ENCODE measurements at regions not wholly inside any gene's neighbourhood (a gene's known extent, or its start where the extent isn't known, plus 50 kb on each side); places are given as distances from the start of the nearest gene placed in this dataset.
A peak's percentile ranks its signal among the peaks of the same experiment; 100 is the strongest.

DNA sequence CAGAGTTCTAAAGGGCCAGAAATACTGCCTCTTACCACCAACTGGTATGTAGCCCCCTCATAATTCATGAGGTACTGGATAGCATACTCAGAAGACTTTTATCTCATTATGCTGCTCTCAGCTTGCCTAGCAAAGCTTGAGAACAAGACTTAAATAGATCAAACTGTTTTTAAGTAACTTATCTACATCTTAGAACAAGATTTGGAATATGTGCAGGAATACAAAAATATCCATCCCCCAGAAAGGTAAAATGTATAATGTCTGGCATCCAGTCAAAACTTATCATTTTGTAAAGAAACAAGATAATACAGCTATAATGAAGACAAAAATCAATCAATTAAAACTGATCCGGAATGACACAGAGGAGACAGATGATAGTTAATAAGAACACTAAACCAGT, 400.4 kb upstream of the TGFBR2 start:
- Histone ChIP-seq H3K27me3 (no peaks in the 10 kb centered on the region), H3K9me3 (ENCODE audit: low read depth) (no peaks in the 10 kb centered on the region), H3K36me3 (no peaks in the 10 kb centered on the region), H3K4me1 (ENCODE audit: low read depth) (no peaks in the 10 kb centered on the region), H3K4me3 (no peak overlapping the region), H3K27ac (no peak overlapping the region)
- DNase-seq (ENCODE audit: low read depth in 1 of 2, low spot score in 1 of 2): no peak
- no peak for TF ChIP-seq CTCF (IDR thresholded peaks at IDR 0.05; ENCODE audit: low read depth, low read length)

- peak in 1 of 2 donors; percentile 24 for DNase-seq (ENCODE audit: low read depth in 1 of 2, low spot score in 1 of 2)
- H3K27ac ChIP-seq: no peak overlapping the region
- no peak for TF ChIP-seq CTCF (IDR thresholded peaks at IDR 0.05; ENCODE audit: low read depth, low read length)
- no peaks in the 10 kb centered on the region for H3K9me3 ChIP-seq (ENCODE audit: low read depth)
- H3K36me3 ChIP-seq: no peaks in the 10 kb centered on the region
- peaks cover 5% of the 10 kb centered on the region for H3K4me1 ChIP-seq (ENCODE audit: low read depth)
- H3K27me3 ChIP-seq: no peaks in the 10 kb centered on the region
- H3K4me3 ChIP-seq: no peak overlapping the region
Observed at GRCh38 chr3:30221619-30222018, 384.8 kb upstream of the TGFBR2 start.

DNA sequence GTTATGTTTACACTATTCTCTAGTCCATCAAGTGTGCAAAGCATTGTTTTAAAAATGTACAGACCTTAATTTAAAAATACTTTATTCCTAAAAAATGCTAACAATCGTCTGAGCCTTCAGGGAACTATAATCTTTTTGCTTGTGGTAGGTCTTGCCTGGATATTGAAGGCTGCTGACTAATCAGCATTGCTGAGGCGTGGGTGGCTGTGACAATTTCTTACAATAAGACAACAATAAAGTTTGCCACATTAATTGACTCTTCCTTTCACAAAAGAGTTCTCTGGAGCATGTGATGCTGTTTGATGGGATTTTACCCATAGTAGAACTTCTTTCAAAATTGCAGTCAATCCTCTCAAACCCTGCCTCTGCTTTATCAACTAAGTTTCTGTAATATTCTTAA, 384.0 kb upstream of the TGFBR2 start:
- Histone ChIP-seq H3K27ac (no peak overlapping the region), H3K4me3 (no peak overlapping the region), H3K36me3 (no peaks in the 10 kb centered on the region), H3K9me3 (ENCODE audit: low read depth) (no peaks in the 10 kb centered on the region), H3K4me1 (ENCODE audit: low read depth) (peaks cover 5% of the 10 kb centered on the region), H3K27me3 (no peaks in the 10 kb centered on the region)
- DNase-seq (ENCODE audit: low read depth in 1 of 2, low spot score in 1 of 2): peak in 1 of 2 donors; percentile 28
- TF ChIP-seq CTCF (IDR thresholded peaks at IDR 0.05; ENCODE audit: low read depth, low read length): no peak

GRCh38 chr3:30225021-30225420, 381.4 kb upstream of the TGFBR2 start:
- DNase-seq (ENCODE audit: low read depth in 1 of 2, low spot score in 1 of 2): peak in 1 of 2 donors; percentile 27
- H3K4me3 ChIP-seq: no peak overlapping the region
- H3K27ac ChIP-seq: no peak overlapping the region
- no peaks in the 10 kb centered on the region for H3K27me3 ChIP-seq
- no peaks in the 10 kb centered on the region for H3K9me3 ChIP-seq (ENCODE audit: low read depth)
- H3K4me1 ChIP-seq (ENCODE audit: low read depth): peaks cover 5% of the 10 kb centered on the region
- TF ChIP-seq CTCF (IDR thresholded peaks at IDR 0.05; ENCODE audit: low read depth, low read length): no peak
- no peaks in the 10 kb centered on the region for H3K36me3 ChIP-seq

- no peak overlapping the region for H3K27ac ChIP-seq
- DNase-seq (ENCODE audit: low read depth in 1 of 2, low spot score in 1 of 2): no peak
Observed at GRCh38 chr3:30226601-30227151, 379.7 kb upstream of the TGFBR2 start.

More at GRCh38 chr3:30226601-30227151, 379.7 kb upstream of the TGFBR2 start:
- peaks cover 5% of the 10 kb centered on the region for H3K4me1 ChIP-seq (ENCODE audit: low read depth)
- no peaks in the 10 kb centered on the region for H3K27me3 ChIP-seq
- no peak overlapping the region for H3K4me3 ChIP-seq
- no peaks in the 10 kb centered on the region for H3K9me3 ChIP-seq (ENCODE audit: low read depth)
- H3K36me3 ChIP-seq: no peaks in the 10 kb centered on the region
- no peak for TF ChIP-seq CTCF (IDR thresholded peaks at IDR 0.05; ENCODE audit: low read depth, low read length)

All from cardiac muscle cell (in vitro differentiated cells and primary cell).